ENCODE measurements at regions not wholly inside any gene's neighbourhood (a gene's known extent, or its start where the extent isn't known, plus 50 kb on each side); places are given as distances from the start of the nearest gene placed in this dataset.
A peak's percentile ranks its signal among the peaks of the same experiment; 100 is the strongest.

DNA sequence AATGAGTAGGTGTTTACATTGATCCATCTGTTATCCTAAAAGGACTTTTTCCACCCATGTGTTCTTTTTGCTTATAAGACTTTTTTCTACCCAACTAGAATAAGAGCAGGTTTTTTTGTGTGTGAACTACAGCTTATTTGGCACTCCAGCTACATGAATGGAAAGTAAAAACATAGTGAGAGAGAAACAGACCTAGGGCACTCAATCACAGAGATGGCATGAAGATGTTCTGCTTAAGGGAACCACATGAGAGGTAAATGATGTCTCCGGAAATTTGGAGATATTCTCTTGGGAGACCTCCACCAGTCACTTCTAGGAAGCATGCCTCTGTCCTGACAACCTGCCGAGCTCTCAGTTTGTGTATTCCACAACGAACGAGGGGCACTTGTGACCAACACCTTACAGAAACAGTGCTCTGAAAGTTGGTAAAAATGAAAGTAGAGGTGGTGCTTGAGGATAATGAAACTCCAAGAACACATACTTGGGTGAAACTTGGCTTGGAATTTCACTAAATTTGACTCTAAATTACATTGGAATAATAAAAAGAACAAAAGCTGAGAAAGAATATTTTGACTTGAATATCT, 788.4 kb upstream of the GALNTL6 start:
- Histone ChIP-seq H3K4me1 (ENCODE audit: control insufficient read depth, insufficient read depth, low read length) (no peaks in the 10 kb centered on the region), H3K9ac (ENCODE audit: extremely low read depth, low read length, poor library complexity, severe bottlenecking) (no peak overlapping the region), H3K4me3 (ENCODE audit: low read length) (no peak overlapping the region), H3K9me3 (ENCODE audit: control insufficient read depth, low read length) (no peaks in the 10 kb centered on the region), H3K27me3 (ENCODE audit: control insufficient read depth, insufficient read depth, low read length, poor library complexity, severe bottlenecking) (no peaks in the 10 kb centered on the region), H3K27ac (ENCODE audit: low read depth, low read length) (no peak overlapping the region), H3K36me3 (ENCODE audit: control insufficient read depth, insufficient read depth, low read length) (no peaks in the 10 kb centered on the region)
- Mint-ChIP-seq H3K27me3 (ENCODE audit: insufficient read depth) (no peaks in the 10 kb centered on the region), H3K4me3 (no peak overlapping the region), H3K27ac (no peak overlapping the region), H3K9me3 (peaks cover 5% of the 10 kb centered on the region), H3K36me3 (ENCODE audit: low read depth) (peaks cover 2% of the 10 kb centered on the region), H3K4me1 (no peaks in the 10 kb centered on the region)
- TF ChIP-seq, protein P1, sequence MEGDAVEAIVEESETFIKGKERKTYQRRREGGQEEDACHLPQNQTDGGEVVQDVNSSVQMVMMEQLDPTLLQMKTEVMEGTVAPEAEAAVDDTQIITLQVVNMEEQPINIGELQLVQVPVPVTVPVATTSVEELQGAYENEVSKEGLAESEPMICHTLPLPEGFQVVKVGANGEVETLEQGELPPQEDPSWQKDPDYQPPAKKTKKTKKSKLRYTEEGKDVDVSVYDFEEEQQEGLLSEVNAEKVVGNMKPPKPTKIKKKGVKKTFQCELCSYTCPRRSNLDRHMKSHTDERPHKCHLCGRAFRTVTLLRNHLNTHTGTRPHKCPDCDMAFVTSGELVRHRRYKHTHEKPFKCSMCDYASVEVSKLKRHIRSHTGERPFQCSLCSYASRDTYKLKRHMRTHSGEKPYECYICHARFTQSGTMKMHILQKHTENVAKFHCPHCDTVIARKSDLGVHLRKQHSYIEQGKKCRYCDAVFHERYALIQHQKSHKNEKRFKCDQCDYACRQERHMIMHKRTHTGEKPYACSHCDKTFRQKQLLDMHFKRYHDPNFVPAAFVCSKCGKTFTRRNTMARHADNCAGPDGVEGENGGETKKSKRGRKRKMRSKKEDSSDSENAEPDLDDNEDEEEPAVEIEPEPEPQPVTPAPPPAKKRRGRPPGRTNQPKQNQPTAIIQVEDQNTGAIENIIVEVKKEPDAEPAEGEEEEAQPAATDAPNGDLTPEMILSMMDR (conservative IDR thresholded peaks at IDR 0.05), result no peak
- WGBS, 2 experiments (ENCODE audit: insufficient coverage in 1 of 2, insufficient read length in 1 of 2), result 84 to 100% methylated on average over 3 to 4 of the region's 4 CpGs
- DNase-seq, result no peak

- H3K27me3 Mint-ChIP-seq (ENCODE audit: insufficient read depth), result no peaks in the 10 kb centered on the region
- H3K4me1 Mint-ChIP-seq, result no peaks in the 10 kb centered on the region
- H3K27me3 ChIP-seq (ENCODE audit: control insufficient read depth, insufficient read depth, low read length, poor library complexity, severe bottlenecking), result no peaks in the 10 kb centered on the region
- no peak overlapping the region for H3K4me3 Mint-ChIP-seq
- DNase-seq, result no peak
- H3K9me3 ChIP-seq (ENCODE audit: control insufficient read depth, low read length), result no peaks in the 10 kb centered on the region
- H3K4me3 ChIP-seq (ENCODE audit: low read length), result no peak overlapping the region
- H3K9me3 Mint-ChIP-seq, result no peaks in the 10 kb centered on the region
- TF ChIP-seq, protein P1 (conservative IDR thresholded peaks at IDR 0.05), result no peak
- H3K9ac ChIP-seq (ENCODE audit: extremely low read depth, low read length, poor library complexity, severe bottlenecking), result no peak overlapping the region
- no peaks in the 10 kb centered on the region for H3K4me1 ChIP-seq (ENCODE audit: control insufficient read depth, insufficient read depth, low read length)
- H3K36me3 Mint-ChIP-seq (ENCODE audit: low read depth), result no peaks in the 10 kb centered on the region
- H3K36me3 ChIP-seq (ENCODE audit: control insufficient read depth, insufficient read depth, low read length), result no peaks in the 10 kb centered on the region
- 91 to 95% methylated on average over 2 of the region's 3 CpGs for WGBS, 2 experiments (ENCODE audit: insufficient coverage in 1 of 2, insufficient read length in 1 of 2)
- H3K27ac Mint-ChIP-seq, result peak overlapping the region; percentile 85
- peak overlapping the region; percentile 9 for H3K27ac ChIP-seq (ENCODE audit: low read depth, low read length)
These were observed 790.4 kb upstream of the GALNTL6 start for GRCh38 chr4:171022824-171023230.

DNA sequence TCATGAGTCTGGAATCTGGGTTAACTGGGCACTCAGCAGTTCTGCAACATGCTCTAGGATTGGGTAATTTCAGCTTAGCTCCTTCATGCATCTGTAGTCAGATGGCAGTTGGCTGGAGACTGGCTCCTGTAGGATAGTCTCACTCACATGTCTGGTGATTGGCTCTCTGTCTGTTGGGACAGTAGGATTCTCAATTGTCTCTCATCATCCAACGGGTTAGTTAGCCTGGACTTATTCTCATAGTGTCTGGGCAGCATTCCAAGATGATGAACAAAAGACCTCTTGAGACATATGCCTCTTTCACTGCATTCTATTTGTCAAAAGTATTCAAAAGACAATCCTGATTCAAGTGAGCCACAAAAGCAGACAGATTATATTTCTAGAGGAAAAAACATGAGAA, 795.6 kb upstream of the GALNTL6 start:
- no peak overlapping the region for H3K9ac ChIP-seq (ENCODE audit: extremely low read depth, low read length, poor library complexity, severe bottlenecking)
- H3K36me3 Mint-ChIP-seq (ENCODE audit: low read depth), result no peaks in the 10 kb centered on the region
- TF ChIP-seq, protein P1 (conservative IDR thresholded peaks at IDR 0.05), result no peak
- no peaks in the 10 kb centered on the region for H3K27me3 ChIP-seq (ENCODE audit: control insufficient read depth, insufficient read depth, low read length, poor library complexity, severe bottlenecking)
- no peak for DNase-seq
- H3K4me3 ChIP-seq (ENCODE audit: low read length), result no peak overlapping the region
- H3K4me3 Mint-ChIP-seq, result no peak overlapping the region
- no peak overlapping the region for H3K27ac Mint-ChIP-seq
- H3K36me3 ChIP-seq (ENCODE audit: control insufficient read depth, insufficient read depth, low read length), result no peaks in the 10 kb centered on the region
- H3K4me1 ChIP-seq (ENCODE audit: control insufficient read depth, insufficient read depth, low read length), result no peaks in the 10 kb centered on the region
- no peaks in the 10 kb centered on the region for H3K9me3 ChIP-seq (ENCODE audit: control insufficient read depth, low read length)
- no peak overlapping the region for H3K27ac ChIP-seq (ENCODE audit: low read depth, low read length)
- H3K9me3 Mint-ChIP-seq, result no peaks in the 10 kb centered on the region
- H3K4me1 Mint-ChIP-seq, result no peaks in the 10 kb centered on the region
- H3K27me3 Mint-ChIP-seq (ENCODE audit: insufficient read depth), result no peaks in the 10 kb centered on the region
- 0% methylated on average over 1 of the region's 1 CpG; no CpG with 5 or more reads in 1 of the 2 experiments for WGBS, 2 experiments (ENCODE audit: insufficient coverage in 1 of 2, insufficient read length in 1 of 2)
